ENCODE measurements at regions not wholly inside any gene's neighbourhood (a gene's known extent, or its start where the extent isn't known, plus 50 kb on each side); places are given as distances from the start of the nearest gene placed in this dataset.

- TF ChIP-seq CTCF (conservative IDR thresholded peaks at IDR 0.05) = no peak
- no peak for TF ChIP-seq EZH2 (IDR thresholded peaks at IDR 0.05; ENCODE audit: low read depth)
These were observed 490.5 kb upstream of the SEMA6A start for GRCh38 chr5:117065161-117065560.
